H1 (cell line): ENCODE measurements at regions not wholly inside any gene's neighbourhood (a gene's known extent, or its start where the extent isn't known, plus 50 kb on each side); places are given as distances from the start of the nearest gene placed in this dataset.

Experiments
- CTCF ChIA-PET: fragments of 300-600 bp; sonication (Branson Sonifier 250); formaldehyde crosslinking; loops from one replicate; lab custom pipeline; 2021; ENCODE audit not compliant: partially characterized antibody; lab: Charles Lee
- POLR2A ChIA-PET: fragments of 300-600 bp; sonication (Branson Sonifier 250); formaldehyde crosslinking; loops from one replicate; lab custom pipeline; 2021; ENCODE audit warnings: inconsistent platforms; ENCODE audit not compliant: partially characterized antibody; lab: Charles Lee
- DNase-seq, 2 experiments: peaks; one replicate each; pipeline versions ENCODE4 v3.0.0 to v3.0.0-alpha.2; 2010 to 2022; ENCODE audit warnings: low spot score in 2 of 2, low read depth in 1 of 2, mixed read lengths in 1 of 2
- FAIRE-seq: peaks from 2 replicates; lab custom pipeline; 2011; peaks lifted over from hg19 to GRCh38; lab: Jason Lieb, UNC
- H2AFZ ChIP-seq: 2 replicates; pipeline ENCODE4 v1.8.1; 2012; ENCODE audit warnings: low read length, inconsistent platforms
- H2AK5ac ChIP-seq: 2 replicates; pipeline ENCODE4 v1.6.1; 2013; ENCODE audit warnings: low read depth, low read length
- H2BK120ac ChIP-seq: replicated peaks from 2 replicates; pipeline ENCODE3; 2013; ENCODE audit warnings: low read depth, low read length, inconsistent platforms
- H2BK12ac ChIP-seq: 2 replicates; pipeline ENCODE4 v1.6.1; 2013; ENCODE audit warnings: low read depth, low read length
- H2BK15ac ChIP-seq: 2 replicates; pipeline ENCODE4 v1.6.1; 2013; ENCODE audit warnings: low read length
- H2BK20ac ChIP-seq: 2 replicates; pipeline ENCODE4 v1.6.1; 2013; ENCODE audit warnings: low read length
- H2BK5ac ChIP-seq: 2 replicates; pipeline ENCODE4 v1.6.1; 2013; ENCODE audit warnings: low read depth, low read length
- H3K14ac ChIP-seq: 2 replicates; pipeline ENCODE4 v1.6.1; 2013; ENCODE audit warnings: inconsistent platforms; ENCODE audit not compliant: insufficient read length
- H3K18ac ChIP-seq: 2 replicates; pipeline ENCODE4 v1.6.1; 2013; ENCODE audit warnings: low read length; ENCODE audit errors: extremely low read depth
- H3K23ac ChIP-seq: 2 replicates; pipeline ENCODE4 v1.6.1; 2013; ENCODE audit warnings: inconsistent platforms; ENCODE audit not compliant: insufficient read length
- H3K23me2 ChIP-seq: 2 replicates; pipeline ENCODE4 v1.6.1; 2013; ENCODE audit warnings: low read depth, low read length
- H3K27ac ChIP-seq: 2 replicates; pipeline ENCODE4 v1.6.1; 2011; ENCODE audit warnings: low read depth, low read length, inconsistent platforms
- H3K27me3 ChIP-seq, 4 experiments: replicated peaks in 1 of 4; 1 replicate in 1 of 4; 2 replicates in 3 of 4; pipeline versions ENCODE4 v1.6.1 to v1.8.1; 2011 to 2013; ENCODE audit warnings: low read length in 3 of 4, mild to moderate bottlenecking in 3 of 4, inconsistent platforms in 2 of 4, mixed read lengths in 2 of 4, moderate library complexity in 1 of 4; ENCODE audit not compliant: control insufficient read depth in 3 of 4, insufficient read depth in 3 of 4; ENCODE audit errors: extremely low read depth in 1 of 4
- H3K36me3 ChIP-seq, 4 experiments: 2 replicates each; pipeline versions ENCODE4 v1.6.1 to v1.8.1; 2011 to 2013; ENCODE audit warnings: mild to moderate bottlenecking in 4 of 4, low read length in 3 of 4, moderate library complexity in 2 of 4, control low read depth in 1 of 4, inconsistent platforms in 1 of 4; ENCODE audit not compliant: insufficient read depth in 4 of 4, control insufficient read depth in 2 of 4
- H3K4ac ChIP-seq: replicated peaks from 2 replicates; pipeline ENCODE3; 2013; ENCODE audit warnings: low read length, low read depth, mixed read lengths, inconsistent platforms; ENCODE audit not compliant: insufficient read length
- H3K4me1 ChIP-seq, 4 experiments: replicated peaks in 1 of 4; 1 replicate in 1 of 4; 2 replicates in 3 of 4; pipeline versions ENCODE4 v1.6.1 to v1.8.1; 2011 to 2013; ENCODE audit warnings: low read length in 3 of 4, inconsistent platforms in 2 of 4, mixed read lengths in 1 of 4; ENCODE audit not compliant: insufficient read depth in 4 of 4, control insufficient read depth in 3 of 4
- H3K4me2 ChIP-seq, 2 experiments: 2 replicates each; pipeline versions ENCODE4 v1.6.1 to v1.8.1; 2011 to 2013; ENCODE audit warnings: low read depth in 2 of 2, low read length in 2 of 2, control low read depth in 1 of 2, inconsistent platforms in 1 of 2, mild to moderate bottlenecking in 1 of 2; ENCODE audit not compliant: insufficient read depth in 1 of 2
- H3K4me3 ChIP-seq, 4 experiments: fragments of 200-600, 300-600 bp in 1 of 4; sonication (generic), shearing (Covaris generic), sonication (Bioruptor Twin) in 1 of 4; 2 replicates each; pipeline versions ENCODE4 v1.5.1 to v1.8.1; 2011 to 2016; ENCODE audit warnings: low read length in 4 of 4, low read depth in 3 of 4, control low read depth in 2 of 4, inconsistent platforms in 2 of 4, mild to moderate bottlenecking in 2 of 4, mixed read lengths in 1 of 4, moderate library complexity in 1 of 4; ENCODE audit not compliant: insufficient read depth in 2 of 4; ENCODE audit errors: extremely low read depth in 1 of 4
- H3K56ac ChIP-seq: replicated peaks from 2 replicates; pipeline ENCODE3; 2013; ENCODE audit warnings: low read depth, mild to moderate bottlenecking, mixed read lengths, low read length, inconsistent platforms; ENCODE audit not compliant: insufficient read length
- H3K79me1 ChIP-seq: 2 replicates; pipeline ENCODE4 v1.6.1; 2013; ENCODE audit warnings: low read depth, low read length, control low read depth
- H3K79me2 ChIP-seq, 2 experiments: 2 replicates each; pipeline versions ENCODE4 v1.6.1 to v1.8.1; 2012 to 2013; ENCODE audit warnings: low read length in 2 of 2, mild to moderate bottlenecking in 2 of 2, inconsistent platforms in 1 of 2; ENCODE audit not compliant: insufficient read depth in 2 of 2, control insufficient read depth in 1 of 2
- H3K9ac ChIP-seq, 4 experiments: replicated peaks in 1 of 4; 1 replicate in 1 of 4; 2 replicates in 3 of 4; pipeline versions ENCODE4 v1.6.1 to v1.8.1; 2011 to 2013; ENCODE audit warnings: low read depth in 3 of 4, low read length in 3 of 4, control low read depth in 2 of 4, mild to moderate bottlenecking in 2 of 4, moderate library complexity in 2 of 4, inconsistent platforms in 1 of 4; ENCODE audit errors: extremely low read depth in 1 of 4
- H3K9me3 ChIP-seq, 2 experiments: 2 replicates each; pipeline versions ENCODE4 v1.6.1 to v1.8.1; 2012 to 2013; ENCODE audit warnings: mild to moderate bottlenecking in 2 of 2, moderate library complexity in 2 of 2, control low read depth in 1 of 2, inconsistent platforms in 1 of 2, low read depth in 1 of 2, low read length in 1 of 2, mixed read lengths in 1 of 2; ENCODE audit not compliant: insufficient read depth in 2 of 2
- H4K20me1 ChIP-seq, 2 experiments: replicated peaks in 1 of 2; 2 replicates each; pipeline versions ENCODE3 to v1.8.1; 2011 to 2013; ENCODE audit warnings: inconsistent platforms in 2 of 2, low read length in 2 of 2, mild to moderate bottlenecking in 1 of 2; ENCODE audit not compliant: insufficient read depth in 2 of 2, control insufficient read depth in 1 of 2
- H4K5ac ChIP-seq: 2 replicates; pipeline ENCODE4 v1.6.1; 2013; ENCODE audit warnings: low read length, low read depth, mixed read lengths, inconsistent platforms; ENCODE audit not compliant: insufficient read length
- H4K8ac ChIP-seq: 2 replicates; pipeline ENCODE4 v1.8.0; 2013; ENCODE audit warnings: mild to moderate bottlenecking, moderate library complexity, low read length, inconsistent platforms; ENCODE audit not compliant: insufficient read depth; ENCODE audit errors: extremely low read depth
- H4K91ac ChIP-seq: replicated peaks from 2 replicates; pipeline ENCODE3; 2013; ENCODE audit warnings: low read length, mixed read lengths, inconsistent platforms; ENCODE audit not compliant: insufficient read length
- BRCA1 ChIP-seq: IDR thresholded peaks from 2 replicates; pipeline ENCODE4 v1.6.1; 2012; ENCODE audit warnings: low read depth, low read length, improper control_type of control experiment
- TAF1 ChIP-seq: IDR thresholded peaks from 2 replicates; pipeline ENCODE4 v1.6.1; 2011; ENCODE audit warnings: mild to moderate bottlenecking, low read depth, low read length
- WGBS, 2 experiments: shearing (Covaris generic) in 1 of 2; methylation state at CpG; one replicate each; pipeline versions ENCODE4 v1.1.6 to v1.1.7; 2013 to 2015; ENCODE audit warnings: low lambda C conversion rate in 2 of 2, mixed read lengths in 2 of 2, inconsistent platforms in 1 of 2, low coverage in 1 of 2, missing lambda C conversion rate in 1 of 2; ENCODE audit not compliant: insufficient replicate concordance in 2 of 2, insufficient coverage in 1 of 2, insufficient read length in 1 of 2; ENCODE audit errors: extremely low coverage in 1 of 2, missing lambda C conversion rate in 1 of 2; 5-methylcytosine and 5-hydroxymethylcytosine counted together
- TF ChIP-seq, protein P1 (sequence below): IDR thresholded peaks from 2 replicates; pipeline ENCODE4 v1.6.1; 2012; ENCODE audit warnings: low read length, inconsistent platforms

DNA sequence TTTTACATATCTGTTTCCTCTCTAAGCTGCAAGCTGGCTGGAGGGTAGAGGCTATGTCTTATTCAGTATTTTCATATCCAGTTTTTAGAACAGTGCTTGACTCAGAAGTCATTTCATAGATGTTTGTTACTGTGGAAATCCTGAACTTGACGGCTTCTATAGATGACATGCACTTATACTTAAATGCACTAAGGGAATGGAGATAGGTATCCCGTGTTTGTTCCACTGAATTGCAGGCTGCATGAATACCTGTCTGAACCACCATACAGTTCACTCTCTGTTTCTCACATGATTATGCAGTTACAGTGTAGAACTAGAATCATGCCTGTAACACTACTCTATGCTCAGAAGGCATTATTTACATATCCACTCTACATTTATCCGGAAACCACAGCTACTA, 417.1 kb downstream of the MTX2 start:
- H4K91ac ChIP-seq: no peak overlapping the region
- no peaks in the 10 kb centered on the region for H3K36me3 ChIP-seq
- H4K8ac ChIP-seq: no peak overlapping the region
- no peak overlapping the region for H2BK20ac ChIP-seq
- H3K79me1 ChIP-seq: no peaks in the 10 kb centered on the region
- H3K4ac ChIP-seq: no peak overlapping the region
- H2BK12ac ChIP-seq: no peak overlapping the region
- FAIRE-seq (no peak), DNase-seq (no peak)
- H3K27ac ChIP-seq: no peak overlapping the region
- ChIA-PET CTCF (interaction anchor here (0.9 to 4.9 kb wide), 8 partner anchors 10 to 166 kb away, joined by 3 to 23 read pairs (median 3); no protein-coding TSS in a partner anchor), POLR2A (no interaction called here)
- TF ChIP-seq BRCA1: no peak
- TF ChIP-seq, protein P1, sequence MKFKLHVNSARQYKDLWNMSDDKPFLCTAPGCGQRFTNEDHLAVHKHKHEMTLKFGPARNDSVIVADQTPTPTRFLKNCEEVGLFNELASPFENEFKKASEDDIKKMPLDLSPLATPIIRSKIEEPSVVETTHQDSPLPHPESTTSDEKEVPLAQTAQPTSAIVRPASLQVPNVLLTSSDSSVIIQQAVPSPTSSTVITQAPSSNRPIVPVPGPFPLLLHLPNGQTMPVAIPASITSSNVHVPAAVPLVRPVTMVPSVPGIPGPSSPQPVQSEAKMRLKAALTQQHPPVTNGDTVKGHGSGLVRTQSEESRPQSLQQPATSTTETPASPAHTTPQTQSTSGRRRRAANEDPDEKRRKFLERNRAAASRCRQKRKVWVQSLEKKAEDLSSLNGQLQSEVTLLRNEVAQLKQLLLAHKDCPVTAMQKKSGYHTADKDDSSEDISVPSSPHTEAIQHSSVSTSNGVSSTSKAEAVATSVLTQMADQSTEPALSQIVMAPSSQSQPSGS: no peak
- no peak for TF ChIP-seq TAF1
- H3K4me2 ChIP-seq: no peak overlapping the region
- no peak overlapping the region for H2BK15ac ChIP-seq
- no peaks in the 10 kb centered on the region for H3K27me3 ChIP-seq
- no peaks in the 10 kb centered on the region for H3K9me3 ChIP-seq
- H3K4me1 ChIP-seq: no peaks in the 10 kb centered on the region
- no peaks in the 10 kb centered on the region for H4K20me1 ChIP-seq
- no peak overlapping the region for H3K18ac ChIP-seq
- H3K4me3 ChIP-seq: no peak overlapping the region
- no peaks in the 10 kb centered on the region for H3K79me2 ChIP-seq
- no peaks in the 10 kb centered on the region for H3K23me2 ChIP-seq
- H3K23ac ChIP-seq: no peak overlapping the region
- no peak overlapping the region for H2BK5ac ChIP-seq
- WGBS, 2 experiments: 85% methylated on average over 3 of the region's 3 CpGs; no CpG with 5 or more reads in 1 of the 2 experiments
- H3K9ac ChIP-seq: no peak overlapping the region
- H3K14ac ChIP-seq: no peak overlapping the region
- H2AK5ac ChIP-seq: no peak overlapping the region
- no peak overlapping the region for H4K5ac ChIP-seq
- no peak overlapping the region for H2AFZ ChIP-seq
- no peak overlapping the region for H3K56ac ChIP-seq
- no peak overlapping the region for H2BK120ac ChIP-seq
